PC-9 (cell line): ENCODE measurements at regions not wholly inside any gene's neighbourhood (a gene's known extent, or its start where the extent isn't known, plus 50 kb on each side); places are given as distances from the start of the nearest gene placed in this dataset.

Source experiments
- BruUV-seq: library from RNA; stranded (reverse); fragments of 400-500 nt; replicated peaks from 2 replicates; lab custom pipeline; 2021; lab: Mats Ljungman, UMichigan
- CTCF ChIA-PET: fragments of 300-600 bp; sonication (Branson Sonifier 250); formaldehyde crosslinking; loops from one replicate; lab custom pipeline; 2022; ENCODE audit warnings: antibody characterized with exemption; lab: Charles Lee
- POLR2A ChIA-PET: fragments of 300-600 bp; sonication (Branson Sonifier 250); formaldehyde crosslinking; loops from one replicate; lab custom pipeline; 2022; ENCODE audit warnings: antibody characterized with exemption; ENCODE audit not compliant: unreplicated experiment; lab: Charles Lee
- DNase-seq, 2 experiments: peaks; one replicate each; pipeline versions ENCODE4 v3.0.0 to v3.0.0-alpha.2; 2015 to 2022; ENCODE audit warnings: mixed read lengths in 1 of 2
- H2AFZ ChIP-seq: fragments of 200-600 bp; sonication (generic); 2 replicates; pipeline ENCODE4 v1.8.1; 2017; ENCODE audit warnings: antibody characterized with exemption
- H3F3A ChIP-seq: fragments of 200-600 bp; sonication (generic); 2 replicates; pipeline ENCODE4 v1.8.1; 2017; ENCODE audit warnings: antibody characterized with exemption, mild to moderate bottlenecking, low read depth; ENCODE audit not compliant: insufficient read depth
- H3K27ac ChIP-seq: fragments of 200-600 bp; sonication (generic); 2 replicates; pipeline ENCODE4 v1.6.1; 2016; ENCODE audit warnings: mixed run types
- H3K27me3 ChIP-seq: fragments of 200-600 bp; sonication (generic); 2 replicates; pipeline ENCODE4 v1.6.1; 2016; ENCODE audit warnings: low read depth, mixed run types; ENCODE audit not compliant: insufficient read depth
- H3K36me3 ChIP-seq: fragments of 200-600 bp; sonication (generic); 2 replicates; pipeline ENCODE4 v1.6.1; 2016; ENCODE audit warnings: low read depth, mixed run types
- H3K4me1 ChIP-seq: fragments of 200-600 bp; sonication (generic); replicated peaks from 2 replicates; pipeline ENCODE4 v1.6.1; 2016; ENCODE audit warnings: mixed run types; ENCODE audit not compliant: insufficient read depth
- H3K4me2 ChIP-seq: fragments of 200-600 bp; sonication (generic); 2 replicates; pipeline ENCODE4 v1.6.1; 2017; ENCODE audit warnings: mixed run types
- H3K4me3 ChIP-seq: fragments of 200-600 bp; sonication (generic); 2 replicates; pipeline ENCODE4 v1.6.1; 2016; ENCODE audit warnings: mixed run types
- H3K79me2 ChIP-seq: fragments of 200-600 bp; sonication (generic); 2 replicates; pipeline ENCODE4 v1.6.1; 2017; ENCODE audit warnings: low read depth, mixed run types
- H3K9me2 ChIP-seq: fragments of 200-600 bp; sonication (generic); 2 replicates; pipeline ENCODE4 v1.8.1; 2017; ENCODE audit warnings: mild to moderate bottlenecking; ENCODE audit not compliant: insufficient read depth
- H3K9me3 ChIP-seq: fragments of 200-600 bp; sonication (generic); 2 replicates; pipeline ENCODE4 v1.8.1; 2016; ENCODE audit warnings: low read depth; ENCODE audit not compliant: insufficient read depth
- H4K20me1 ChIP-seq: fragments of 200-600 bp; sonication (generic); 2 replicates; pipeline ENCODE4 v1.8.1; 2017; ENCODE audit not compliant: insufficient read depth
- EZH2 ChIP-seq: fragments of 200-600 bp; sonication (generic); IDR thresholded peaks from 2 replicates; pipeline ENCODE4 v1.8.0; 2017; ENCODE audit warnings: antibody characterized with exemption, low read depth
- intact Hi-C: fragments of 100-400 bp; cut with micrococcal nuclease; formaldehyde crosslinking; loops from one replicate; pipeline ENCODE4 v1.10.0; 2022; ENCODE audit not compliant: unreplicated experiment
- TF ChIP-seq, protein P1 (sequence below): fragments of 200-600 bp; sonication (generic); conservative IDR thresholded peaks from 2 replicates; pipeline ENCODE4 v1.6.1; 2017; ENCODE audit warnings: mixed run types, antibody characterized with exemption, mild to moderate bottlenecking, moderate library complexity

DNA sequence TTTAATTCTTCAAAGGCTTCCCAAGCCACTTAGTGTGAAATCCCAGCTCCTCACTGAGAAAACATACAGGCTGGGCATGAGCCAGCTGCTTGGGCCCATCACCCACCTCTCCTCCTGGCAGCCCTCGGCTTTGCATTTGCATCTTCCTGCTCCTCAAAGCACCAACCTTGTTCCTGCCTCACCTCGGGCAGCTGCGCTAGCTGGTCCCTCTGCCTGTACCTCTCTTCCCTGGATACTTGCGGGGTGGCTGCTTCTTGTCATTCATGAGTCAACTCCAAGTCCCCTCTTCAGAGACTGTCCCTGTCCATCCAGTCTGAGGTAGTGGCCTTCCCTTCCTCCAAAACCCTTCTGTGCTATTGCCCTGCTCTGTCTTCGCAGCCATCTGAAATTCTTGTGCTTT is 116.1 kb upstream of the CXCL14 start:
- POLR2A ChIA-PET = no interaction called here
- Histone ChIP-seq H3K4me3 (no peak overlapping the region), H4K20me1 (no peaks in the 10 kb centered on the region), H3K9me2 (no peaks in the 10 kb centered on the region), H3F3A (no peaks in the 10 kb centered on the region), H3K4me2 (no peak overlapping the region), H3K9me3 (no peaks in the 10 kb centered on the region), H3K27ac (no peak overlapping the region), H3K79me2 (no peaks in the 10 kb centered on the region), H2AFZ (no peak overlapping the region), H3K36me3 (no peaks in the 10 kb centered on the region), H3K27me3 (peaks cover 72% of the 10 kb centered on the region), H3K4me1 (no peaks in the 10 kb centered on the region)
- intact Hi-C loops = no loop called here
- BruUV-seq = no TSS peak
- CTCF ChIA-PET = no interaction called here
- no peak for DNase-seq
- TF ChIP-seq, protein P1, sequence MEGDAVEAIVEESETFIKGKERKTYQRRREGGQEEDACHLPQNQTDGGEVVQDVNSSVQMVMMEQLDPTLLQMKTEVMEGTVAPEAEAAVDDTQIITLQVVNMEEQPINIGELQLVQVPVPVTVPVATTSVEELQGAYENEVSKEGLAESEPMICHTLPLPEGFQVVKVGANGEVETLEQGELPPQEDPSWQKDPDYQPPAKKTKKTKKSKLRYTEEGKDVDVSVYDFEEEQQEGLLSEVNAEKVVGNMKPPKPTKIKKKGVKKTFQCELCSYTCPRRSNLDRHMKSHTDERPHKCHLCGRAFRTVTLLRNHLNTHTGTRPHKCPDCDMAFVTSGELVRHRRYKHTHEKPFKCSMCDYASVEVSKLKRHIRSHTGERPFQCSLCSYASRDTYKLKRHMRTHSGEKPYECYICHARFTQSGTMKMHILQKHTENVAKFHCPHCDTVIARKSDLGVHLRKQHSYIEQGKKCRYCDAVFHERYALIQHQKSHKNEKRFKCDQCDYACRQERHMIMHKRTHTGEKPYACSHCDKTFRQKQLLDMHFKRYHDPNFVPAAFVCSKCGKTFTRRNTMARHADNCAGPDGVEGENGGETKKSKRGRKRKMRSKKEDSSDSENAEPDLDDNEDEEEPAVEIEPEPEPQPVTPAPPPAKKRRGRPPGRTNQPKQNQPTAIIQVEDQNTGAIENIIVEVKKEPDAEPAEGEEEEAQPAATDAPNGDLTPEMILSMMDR = no peak
- TF ChIP-seq EZH2 = no peak

DNA sequence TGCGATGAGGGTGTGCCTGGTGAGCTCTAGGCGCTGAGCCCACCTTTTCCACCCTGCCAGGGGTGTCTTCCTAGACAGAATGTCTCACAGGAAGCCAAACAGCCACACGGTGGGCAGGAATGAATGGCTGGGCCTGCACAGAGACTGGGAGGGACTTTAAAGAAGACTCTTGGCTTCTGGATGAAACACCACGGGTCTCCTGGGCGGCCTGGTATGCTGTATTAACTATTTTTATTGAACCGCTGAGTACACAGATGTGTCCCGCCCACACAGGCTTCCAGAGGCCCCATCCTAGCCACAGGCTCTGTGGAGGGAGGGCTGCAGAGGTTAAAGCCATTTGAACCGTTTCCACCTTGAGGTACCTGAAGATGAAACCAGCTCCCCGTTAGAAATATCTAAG is 115.2 kb upstream of the CXCL14 start:
- CTCF ChIA-PET = no interaction called here

DNA sequence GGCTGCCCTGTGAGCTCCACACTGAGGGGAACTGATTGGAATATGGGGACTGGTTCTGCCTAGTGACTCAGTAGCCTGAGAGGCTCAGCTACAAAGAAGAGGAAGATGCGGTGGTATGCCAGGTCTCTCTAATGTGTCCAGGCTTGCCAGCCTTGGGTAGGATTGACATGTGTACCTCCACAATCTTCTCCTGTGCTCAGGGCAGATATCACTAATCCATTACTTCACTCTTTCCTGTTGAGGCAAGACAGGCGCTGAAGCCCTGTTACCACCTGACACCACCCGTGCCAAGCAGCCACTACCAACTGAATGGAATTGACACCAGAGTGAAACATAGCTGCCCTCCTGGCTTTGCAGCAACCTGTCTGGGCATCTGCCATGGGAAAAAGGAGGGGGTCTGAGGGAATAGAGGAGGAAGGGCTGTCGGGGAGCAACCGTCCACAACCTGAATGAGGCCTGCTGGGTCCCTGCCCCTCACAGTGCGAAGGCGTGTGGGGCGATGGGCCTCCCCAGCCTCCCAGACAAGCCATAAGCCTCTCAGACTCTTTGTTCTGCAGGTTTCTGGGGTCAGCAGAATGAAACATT is 114.7 kb upstream of the CXCL14 start:
- Histone ChIP-seq H2AFZ (no peak overlapping the region), H3K27me3 (peaks cover 75% of the 10 kb centered on the region), H3K9me2 (no peaks in the 10 kb centered on the region), H3K36me3 (no peaks in the 10 kb centered on the region), H3K4me3 (no peak overlapping the region), H3K4me1 (no peaks in the 10 kb centered on the region), H4K20me1 (no peaks in the 10 kb centered on the region), H3F3A (no peaks in the 10 kb centered on the region), H3K4me2 (no peak overlapping the region), H3K79me2 (no peaks in the 10 kb centered on the region), H3K27ac (no peak overlapping the region), H3K9me3 (no peaks in the 10 kb centered on the region)
- intact Hi-C loops = no loop called here
- CTCF ChIA-PET = no interaction called here
- DNase-seq = no peak
- no TSS peak for BruUV-seq
- POLR2A ChIA-PET = no interaction called here
- no peak for TF ChIP-seq EZH2
- TF ChIP-seq, protein P1 = no peak

More for the DNA sequence above, 115.2 kb upstream of the CXCL14 start:
- Histone ChIP-seq H3K9me3 (no peaks in the 10 kb centered on the region), H3K27ac (no peak overlapping the region), H3K36me3 (no peaks in the 10 kb centered on the region), H2AFZ (no peak overlapping the region), H3K4me2 (no peak overlapping the region), H3F3A (no peaks in the 10 kb centered on the region), H4K20me1 (no peaks in the 10 kb centered on the region), H3K79me2 (no peaks in the 10 kb centered on the region), H3K9me2 (no peaks in the 10 kb centered on the region), H3K4me3 (no peak overlapping the region), H3K27me3 (peaks cover 72% of the 10 kb centered on the region), H3K4me1 (no peaks in the 10 kb centered on the region)
- no TSS peak for BruUV-seq
- no peak for DNase-seq
- intact Hi-C loops = no loop called here
- POLR2A ChIA-PET = no interaction called here
- no peak for TF ChIP-seq EZH2
- TF ChIP-seq, protein P1 = no peak
